ENCODE measurements at regions not wholly inside any gene's neighbourhood (a gene's known extent, or its start where the extent isn't known, plus 50 kb on each side); places are given as distances from the start of the nearest gene placed in this dataset.

GRCh38 chrX:122582280-122582974 is 601.7 kb upstream of the GRIA3 start:
- no peak for TF ChIP-seq CTCF (IDR thresholded peaks at IDR 0.05)
- TF ChIP-seq POLR2A (IDR thresholded peaks at IDR 0.05) = no peak
- TF ChIP-seq EP300 (IDR thresholded peaks at IDR 0.05) = no peak
